ENCODE measurements at regions not wholly inside any gene's neighbourhood (a gene's known extent, or its start where the extent isn't known, plus 50 kb on each side); places are given as distances from the start of the nearest gene placed in this dataset.

DNA sequence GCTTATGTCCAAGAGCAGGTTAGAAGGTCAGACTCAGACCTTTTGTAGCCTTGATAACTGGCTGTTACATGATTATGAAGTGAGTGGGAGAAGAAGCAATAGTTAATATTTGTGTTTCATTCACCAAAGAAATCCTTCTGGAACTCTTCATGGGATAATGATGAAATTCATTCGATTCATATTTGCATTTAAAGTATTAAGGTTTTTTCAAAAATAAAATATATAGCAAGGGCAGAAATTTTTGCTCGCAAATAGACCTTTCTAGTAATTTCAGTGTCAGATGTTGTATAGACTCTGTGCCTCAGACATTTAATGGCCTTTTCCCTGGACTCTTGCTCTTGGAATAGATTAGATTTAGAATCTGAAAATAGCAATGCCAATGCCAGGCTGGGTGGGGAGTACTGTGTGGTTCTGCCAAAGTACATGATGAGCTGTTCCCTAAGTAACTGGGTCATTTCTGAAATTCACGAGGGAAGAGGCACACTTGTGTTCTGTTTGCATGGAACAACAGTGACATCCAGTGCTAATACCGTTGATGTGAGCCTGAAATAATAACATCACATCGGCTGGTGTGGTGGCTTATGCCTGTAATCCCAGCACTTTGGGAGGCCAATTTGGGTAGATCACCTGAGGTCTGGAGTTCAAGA lies 119.2 kb downstream of the MBL2 start:
- no peak for DNase-seq

DNA sequence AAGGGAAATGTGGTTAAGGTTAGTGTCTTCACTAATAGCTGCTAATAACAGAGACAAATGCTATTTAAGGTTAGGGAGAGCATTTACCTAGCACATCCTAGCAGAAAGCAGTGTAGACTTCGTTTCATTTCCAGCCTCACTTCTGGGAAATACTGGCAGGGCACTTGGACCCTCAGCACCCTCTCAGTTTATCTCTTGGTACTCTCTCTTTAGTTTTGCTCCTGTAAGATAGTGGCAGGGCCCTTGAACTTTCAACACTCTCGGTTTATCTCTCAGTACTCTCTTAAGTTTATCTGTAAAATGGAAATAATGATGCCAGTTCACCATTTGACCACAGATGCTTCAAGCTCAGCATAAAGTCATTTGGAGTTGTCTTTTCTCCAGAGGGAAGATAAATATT lies 118.4 kb downstream of the MBL2 start:
- DNase-seq, result no peak

GRCh38 chr10:52658112-52658511 lies 114.5 kb downstream of the MBL2 start:
- no peak for DNase-seq

GRCh38 chr10:52659085-52659484 lies 113.5 kb downstream of the MBL2 start:
- no peak for DNase-seq

DNA sequence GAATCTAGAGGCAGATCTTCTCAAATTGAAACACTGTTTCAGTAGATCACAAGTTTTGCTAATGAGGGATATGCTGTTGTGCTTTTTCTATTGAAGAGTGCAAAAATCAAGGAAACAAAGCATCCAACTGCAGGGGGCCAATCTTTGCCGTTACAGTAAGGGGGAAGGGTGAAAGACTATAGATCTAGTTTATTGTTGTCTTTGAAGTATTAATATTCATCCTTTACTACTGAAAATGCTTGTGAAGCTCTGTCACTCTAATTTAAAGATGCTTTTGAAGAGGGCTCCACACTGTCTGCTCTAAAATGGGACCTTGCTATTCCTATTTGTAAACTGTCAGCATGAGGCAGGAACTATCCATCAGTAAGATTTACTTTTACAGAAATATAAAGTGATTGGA lies 110.3 kb downstream of the MBL2 start:
- no peak for DNase-seq

DNA sequence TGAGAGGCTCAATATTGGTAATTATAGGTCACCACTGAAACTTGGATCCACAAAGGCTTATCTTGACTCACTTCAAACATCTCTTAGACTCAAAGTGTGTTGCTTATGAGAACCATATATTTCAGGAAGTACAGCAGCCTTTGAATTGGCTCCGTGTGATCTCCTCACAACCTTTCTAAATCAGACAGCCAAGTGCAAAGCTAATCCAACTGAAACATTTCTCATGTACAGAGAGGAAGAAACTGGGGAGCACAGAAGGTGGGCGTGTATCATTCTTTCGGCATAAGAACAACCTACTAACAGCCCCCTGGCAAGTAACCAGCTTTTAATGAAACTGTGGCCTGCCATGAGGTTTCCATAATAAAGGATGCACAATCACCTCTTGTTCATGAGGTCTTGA lies 109.4 kb downstream of the MBL2 start:
- DNase-seq, result no peak

DNA sequence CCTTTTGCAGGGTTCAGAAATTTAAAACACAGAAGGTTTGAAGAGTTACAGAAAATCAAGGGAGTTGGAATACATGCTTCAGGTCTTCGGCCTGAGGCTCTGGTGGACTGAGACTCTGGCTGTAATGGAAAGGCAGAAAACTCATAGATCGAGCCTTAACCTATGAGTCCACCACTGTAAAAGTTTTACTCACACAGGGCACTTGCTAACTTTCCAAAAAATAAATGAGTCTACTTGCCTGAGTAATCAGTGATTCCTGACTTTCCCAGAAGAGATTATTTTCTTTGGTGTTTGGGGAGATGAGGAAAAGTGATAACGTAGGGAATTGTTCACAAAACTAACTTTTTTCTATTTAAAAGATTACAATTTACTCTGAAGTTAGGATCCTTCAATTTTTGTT lies 108.0 kb downstream of the MBL2 start:
- no peak for DNase-seq

DNA sequence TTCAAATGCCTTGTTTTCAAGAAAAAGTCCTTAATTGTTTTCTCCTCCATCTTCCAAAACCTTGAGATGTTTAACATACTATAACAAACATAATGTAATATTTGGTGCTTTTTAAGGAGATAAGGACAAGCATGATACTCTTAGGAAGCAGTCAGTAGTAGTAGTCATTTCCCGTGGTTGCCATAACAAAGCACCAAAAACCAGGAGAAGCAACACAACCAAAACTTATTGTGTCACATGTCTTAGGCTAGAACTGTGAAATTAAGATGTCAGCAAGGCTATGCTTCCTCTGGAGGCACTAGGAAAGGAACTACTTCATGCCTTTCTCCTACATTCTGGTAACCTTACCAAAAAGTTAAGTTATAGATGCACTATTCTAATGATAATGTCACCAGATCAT lies 106.8 kb downstream of the MBL2 start:
- DNase-seq, result no peak

- DNase-seq, result no peak
Observed at GRCh38 chr10:52666931-52667330, 105.7 kb downstream of the MBL2 start.

DNA sequence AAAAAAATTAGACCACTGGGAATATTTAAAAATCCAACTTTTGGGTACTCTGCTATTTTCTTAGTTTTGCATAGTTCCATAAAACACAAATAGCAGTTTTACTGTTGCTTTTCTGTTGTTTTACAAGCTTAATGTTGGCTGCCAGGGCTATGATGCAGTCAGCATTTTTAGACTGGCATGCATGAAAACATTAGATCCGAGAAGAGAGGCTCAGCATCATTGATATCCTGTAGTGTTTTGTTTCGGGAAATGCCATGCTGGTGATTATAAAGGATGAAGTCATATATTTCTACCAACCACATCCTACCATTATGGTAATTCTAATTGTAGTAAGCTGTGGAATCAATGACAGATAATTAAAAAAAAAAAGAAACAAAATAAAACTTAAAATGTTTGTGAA lies 104.6 kb downstream of the MBL2 start:
- no peak for DNase-seq

DNA sequence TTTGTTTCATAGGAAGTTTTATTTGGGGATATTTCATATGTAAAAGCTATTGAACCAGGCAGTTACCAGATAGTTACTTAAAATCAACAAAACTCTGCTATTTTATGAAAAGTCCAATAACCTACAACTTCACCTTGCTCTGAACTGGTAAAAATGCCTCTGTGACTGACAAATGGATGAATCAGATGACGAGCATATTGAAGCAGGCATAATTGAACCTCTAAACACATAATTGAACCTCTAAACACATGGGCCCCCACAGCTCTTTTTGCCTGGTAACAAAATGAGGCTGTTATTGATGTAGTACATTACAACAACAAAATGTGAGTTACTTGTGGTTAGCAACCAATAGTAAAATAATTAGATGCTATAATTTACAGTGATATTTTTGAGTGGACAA lies 99.7 kb downstream of the MBL2 start:
- no peak for DNase-seq

DNA sequence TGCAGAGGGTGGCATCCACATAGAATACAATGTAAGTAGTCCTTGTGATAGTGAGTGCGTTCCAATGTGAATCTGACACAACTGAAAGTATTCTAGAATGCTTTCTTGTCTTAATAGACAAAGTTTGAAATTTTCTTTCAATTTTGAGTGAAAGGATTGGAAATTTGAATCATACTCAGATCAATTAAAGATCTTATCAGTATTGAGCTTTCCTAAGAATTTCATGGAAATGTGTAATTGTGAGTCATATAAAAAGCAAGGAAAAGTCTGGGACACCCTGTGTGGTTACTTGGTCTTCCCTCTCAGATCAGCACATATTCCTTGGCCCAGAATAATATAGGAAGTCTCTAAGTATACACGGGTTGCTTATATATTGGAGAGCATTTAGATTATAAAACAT lies 99.1 kb downstream of the MBL2 start:
- no peak for DNase-seq

DNA sequence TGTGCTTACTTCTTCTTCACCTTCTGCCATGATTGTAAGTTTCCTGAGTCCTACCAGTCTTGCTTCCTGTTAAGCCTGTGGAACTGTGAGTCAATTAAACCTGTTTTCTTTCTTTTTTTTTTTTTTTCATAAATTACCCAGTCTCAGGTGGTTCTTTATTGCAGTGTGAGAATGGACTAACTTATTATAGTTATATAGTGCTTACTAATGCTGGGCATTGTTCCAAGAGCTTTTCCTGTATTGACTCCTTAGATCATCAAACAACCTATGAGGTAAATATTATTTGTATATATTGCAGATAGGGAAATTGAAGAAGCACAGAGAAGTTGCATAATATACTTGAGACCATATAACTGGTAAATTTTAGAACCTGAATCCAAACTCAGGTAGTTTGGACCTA lies 98.1 kb downstream of the MBL2 start:
- DNase-seq, result no peak

DNA sequence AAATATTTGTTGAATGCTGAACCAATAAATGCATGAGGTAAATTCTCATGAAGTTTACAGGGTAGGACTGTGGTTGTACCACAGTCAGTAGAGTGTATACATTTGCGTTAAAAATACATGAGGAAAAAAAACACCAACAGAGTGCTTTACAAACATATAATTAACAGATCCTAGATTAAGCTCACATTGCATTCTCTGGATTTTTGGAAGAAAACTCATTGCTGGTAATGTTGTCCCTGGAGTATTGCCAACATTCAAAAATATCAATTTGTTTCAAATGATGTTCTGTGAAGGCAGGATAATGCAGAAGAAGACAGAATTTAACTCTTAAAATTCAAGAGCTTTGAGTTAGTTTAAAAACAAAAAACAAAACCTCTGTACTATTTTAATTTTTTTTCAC lies 95.5 kb downstream of the MBL2 start:
- no peak for DNase-seq

DNA sequence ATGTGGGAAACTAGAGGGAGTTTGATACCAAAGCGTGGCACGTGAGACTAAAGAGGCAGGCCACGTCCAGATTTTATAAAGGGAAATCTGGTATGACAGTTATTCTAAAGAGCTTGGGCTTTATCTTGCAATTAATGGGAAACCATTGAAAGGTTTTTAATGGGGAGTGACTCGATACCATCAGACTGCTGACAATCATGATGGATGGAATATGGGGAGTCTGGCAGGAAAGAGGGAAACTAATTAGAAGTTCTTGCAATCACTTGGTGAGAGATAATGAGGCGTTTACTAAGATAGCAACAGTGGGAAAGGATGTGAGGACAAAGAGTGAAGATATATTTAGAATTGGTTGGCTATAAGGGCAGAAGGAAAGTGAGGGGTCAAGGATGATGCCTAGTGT lies 94.0 kb downstream of the MBL2 start:
- DNase-seq, result no peak

- DNase-seq, result no peak
Observed at GRCh38 chr10:52679117-52679516, 93.5 kb downstream of the MBL2 start.

DNA sequence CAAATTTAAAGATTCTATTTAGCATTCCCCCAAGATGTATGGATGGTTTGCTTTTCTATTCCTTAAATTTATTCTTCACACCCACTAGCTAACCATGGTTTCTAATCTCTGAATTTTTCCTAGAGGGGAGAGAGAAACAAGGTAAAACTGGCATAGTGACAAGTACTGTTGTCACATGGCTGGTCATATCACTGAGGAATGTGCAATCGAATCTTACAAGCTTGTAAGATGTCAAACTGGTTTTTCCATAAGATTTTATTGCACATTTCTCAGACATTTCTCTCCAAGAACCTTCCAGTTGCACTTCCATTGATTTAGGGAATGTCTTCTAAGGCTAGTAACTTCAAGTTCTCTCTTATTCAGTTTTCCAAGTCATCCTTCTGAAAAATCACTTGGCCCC lies 89.8 kb downstream of the MBL2 start:
- no peak for DNase-seq

- no peak for DNase-seq
Observed at GRCh38 chr10:52683776-52684175, 88.8 kb downstream of the MBL2 start.

DNA sequence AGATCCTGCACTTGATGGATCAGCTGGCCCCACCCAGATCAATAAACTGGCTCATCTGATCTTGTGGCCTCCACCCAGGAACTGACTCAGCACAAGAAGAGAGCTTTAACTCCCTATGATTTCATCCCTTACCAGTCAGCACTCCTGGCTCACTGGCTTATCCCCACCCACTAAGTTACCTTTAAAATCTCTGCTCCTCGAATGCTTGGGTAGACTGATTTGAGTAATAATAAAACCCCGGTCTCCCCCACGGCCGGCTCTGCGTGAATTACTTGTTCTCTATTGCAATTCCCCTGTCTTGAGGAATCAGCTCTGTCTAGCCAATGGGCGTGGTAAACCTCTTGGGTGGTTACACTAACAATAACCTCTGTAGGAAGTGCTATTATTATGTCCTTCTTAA lies 83.7 kb downstream of the MBL2 start:
- no peak for DNase-seq

DNA sequence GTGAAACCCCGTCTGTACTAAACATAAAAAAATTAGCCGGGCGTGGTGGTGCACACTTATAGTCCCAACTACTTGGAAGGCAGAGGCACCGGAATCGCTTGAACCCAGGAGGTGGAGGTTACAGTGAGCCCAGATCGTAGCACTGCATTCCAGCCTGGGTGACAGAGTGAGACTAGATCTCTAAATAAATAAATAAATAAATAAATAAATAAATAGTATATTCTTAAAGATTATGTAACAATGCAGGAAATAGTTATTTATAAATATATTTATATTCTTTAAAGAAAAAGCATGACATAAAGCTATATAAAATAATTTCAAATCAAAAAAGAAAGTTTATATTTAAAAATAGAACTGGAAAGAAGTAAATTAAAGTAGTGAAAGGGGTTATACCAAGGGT lies 76.4 kb downstream of the MBL2 start:
- no peak for DNase-seq

DNA sequence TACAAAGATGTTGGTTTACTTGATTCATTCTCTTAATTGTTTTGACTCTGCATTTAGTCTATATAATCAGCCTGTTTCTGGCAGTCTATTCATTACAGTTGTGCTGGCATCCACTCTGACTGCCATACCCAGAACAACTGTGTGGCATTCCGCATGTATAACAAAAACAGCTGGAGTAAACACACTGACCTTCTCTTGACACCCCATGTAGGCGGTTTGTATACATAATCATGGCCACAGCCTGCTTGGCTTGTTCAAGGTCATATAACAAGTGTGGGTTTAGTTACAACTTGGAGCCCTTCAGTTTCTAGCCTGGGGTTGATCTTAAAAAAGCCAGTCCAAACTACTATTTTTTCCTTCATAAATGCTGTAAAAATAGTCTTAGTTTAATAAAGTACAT lies 70.9 kb downstream of the MBL2 start:
- no peak for DNase-seq

- no peak for DNase-seq
Observed at GRCh38 chr10:52703451-52703850, 69.1 kb downstream of the MBL2 start.

DNA sequence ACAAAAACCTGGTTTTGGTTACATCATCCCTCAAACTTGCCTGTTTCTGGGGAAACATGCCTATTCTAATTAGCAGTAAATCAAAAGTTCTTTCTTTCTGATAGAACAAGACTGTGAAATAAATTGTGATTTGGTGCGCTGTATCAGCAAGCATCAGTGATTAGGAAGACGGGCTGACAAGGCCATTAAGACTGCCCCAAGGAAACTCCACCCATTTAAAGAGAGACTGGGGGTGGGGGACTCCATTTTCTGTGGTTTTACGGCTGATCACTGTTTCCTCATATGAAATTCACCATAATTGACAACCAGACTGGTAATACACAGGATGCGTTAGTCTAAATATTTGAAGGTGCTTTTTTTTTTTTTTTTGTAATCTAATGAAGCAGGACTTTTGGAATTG lies 68.7 kb downstream of the MBL2 start:
- DNase-seq, result no peak

- no peak for DNase-seq
Observed at GRCh38 chr10:52706332-52707070, 66.1 kb downstream of the MBL2 start.
